H1 (cell line): ENCODE measurements at regions not wholly inside any gene's neighbourhood (a gene's known extent, or its start where the extent isn't known, plus 50 kb on each side); places are given as distances from the start of the nearest gene placed in this dataset.

ENCODE experiments used
- BCL11A ChIP-seq, 2 experiments: IDR thresholded peaks; one replicate each; pipeline ENCODE4 v1.6.1; 2011; ENCODE audit warnings: low read depth in 2 of 2, low read length in 2 of 2, mild to moderate bottlenecking in 2 of 2
- CEBPB ChIP-seq: IDR thresholded peaks from 2 replicates; pipeline ENCODE4 v1.6.1; 2012; ENCODE audit warnings: low read depth, low read length
- JUND ChIP-seq: IDR thresholded peaks from 2 replicates; pipeline ENCODE4 v1.6.1; 2011; ENCODE audit warnings: mild to moderate bottlenecking, improper control_type of control experiment, low read length
- KDM4A ChIP-seq: IDR thresholded peaks from one replicate; pipeline ENCODE4 v1.7.1; 2012; ENCODE audit warnings: low read depth, mild to moderate bottlenecking, moderate library complexity, low read length, inconsistent platforms; ENCODE audit not compliant: severe bottlenecking
- POU5F1 ChIP-seq: IDR thresholded peaks from 2 replicates; pipeline ENCODE4 v1.6.1; 2011; ENCODE audit warnings: low read depth, mild to moderate bottlenecking, low read length, moderate library complexity
- ZNF274 ChIP-seq: IDR thresholded peaks from 2 replicates; pipeline ENCODE4 v1.7.0; 2012; ENCODE audit warnings: low read length, borderline replicate concordance; ENCODE audit errors: extremely low read depth
- TF ChIP-seq, protein P1 (sequence below): IDR thresholded peaks from 2 replicates; pipeline ENCODE4 v1.6.1; 2012; ENCODE audit warnings: low read length, inconsistent platforms

DNA sequence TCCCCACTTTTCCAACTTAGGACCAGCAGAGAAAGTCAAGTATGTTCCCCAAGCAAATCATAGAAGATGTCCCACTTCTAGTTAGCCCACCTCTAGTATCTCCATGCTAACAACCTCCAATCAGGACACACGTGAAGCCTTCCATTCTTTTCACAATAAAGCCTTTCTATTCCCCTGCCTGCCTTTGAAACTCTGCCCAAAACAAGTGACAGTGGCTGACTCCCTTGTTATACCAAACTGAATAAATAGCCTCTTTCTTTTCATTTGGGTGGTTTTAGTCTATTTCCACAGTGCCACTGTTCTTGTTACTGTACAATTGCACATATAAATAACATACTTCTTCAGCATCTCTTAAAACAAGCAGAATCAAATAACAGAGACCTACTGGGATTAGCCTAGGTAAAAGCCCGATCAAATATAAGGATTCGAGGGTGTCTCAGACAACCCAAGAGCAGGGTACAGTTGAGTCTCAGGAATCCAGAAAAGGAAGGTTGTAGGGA is 118.0 kb upstream of the NPHP3 start (continued):
- TF ChIP-seq, protein P1, sequence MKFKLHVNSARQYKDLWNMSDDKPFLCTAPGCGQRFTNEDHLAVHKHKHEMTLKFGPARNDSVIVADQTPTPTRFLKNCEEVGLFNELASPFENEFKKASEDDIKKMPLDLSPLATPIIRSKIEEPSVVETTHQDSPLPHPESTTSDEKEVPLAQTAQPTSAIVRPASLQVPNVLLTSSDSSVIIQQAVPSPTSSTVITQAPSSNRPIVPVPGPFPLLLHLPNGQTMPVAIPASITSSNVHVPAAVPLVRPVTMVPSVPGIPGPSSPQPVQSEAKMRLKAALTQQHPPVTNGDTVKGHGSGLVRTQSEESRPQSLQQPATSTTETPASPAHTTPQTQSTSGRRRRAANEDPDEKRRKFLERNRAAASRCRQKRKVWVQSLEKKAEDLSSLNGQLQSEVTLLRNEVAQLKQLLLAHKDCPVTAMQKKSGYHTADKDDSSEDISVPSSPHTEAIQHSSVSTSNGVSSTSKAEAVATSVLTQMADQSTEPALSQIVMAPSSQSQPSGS: no peak
- TF ChIP-seq JUND (no peak), CEBPB (no peak), POU5F1 (no peak), ZNF274 (no peak), BCL11A (IDR thresholded peaks at IDR 0.05; ENCODE audit: low read depth in 2 of 2, low read length in 2 of 2) (no peak), KDM4A (no peak)
- TF ChIP-seq, all 59 proteins: peak for 0
